NCI-H345 treated with DMSO at 0.1 percent for 48 hours (cell line): ENCODE measurements at regions not wholly inside any gene's neighbourhood (a gene's known extent, or its start where the extent isn't known, plus 50 kb on each side); places are given as distances from the start of the nearest gene placed in this dataset.

Experiments
- DNase-seq: peaks from one replicate; lab custom pipeline; 2025; ENCODE audit not compliant: unreplicated experiment; lab: John Stamatoyannopoulos, UW

DNA sequence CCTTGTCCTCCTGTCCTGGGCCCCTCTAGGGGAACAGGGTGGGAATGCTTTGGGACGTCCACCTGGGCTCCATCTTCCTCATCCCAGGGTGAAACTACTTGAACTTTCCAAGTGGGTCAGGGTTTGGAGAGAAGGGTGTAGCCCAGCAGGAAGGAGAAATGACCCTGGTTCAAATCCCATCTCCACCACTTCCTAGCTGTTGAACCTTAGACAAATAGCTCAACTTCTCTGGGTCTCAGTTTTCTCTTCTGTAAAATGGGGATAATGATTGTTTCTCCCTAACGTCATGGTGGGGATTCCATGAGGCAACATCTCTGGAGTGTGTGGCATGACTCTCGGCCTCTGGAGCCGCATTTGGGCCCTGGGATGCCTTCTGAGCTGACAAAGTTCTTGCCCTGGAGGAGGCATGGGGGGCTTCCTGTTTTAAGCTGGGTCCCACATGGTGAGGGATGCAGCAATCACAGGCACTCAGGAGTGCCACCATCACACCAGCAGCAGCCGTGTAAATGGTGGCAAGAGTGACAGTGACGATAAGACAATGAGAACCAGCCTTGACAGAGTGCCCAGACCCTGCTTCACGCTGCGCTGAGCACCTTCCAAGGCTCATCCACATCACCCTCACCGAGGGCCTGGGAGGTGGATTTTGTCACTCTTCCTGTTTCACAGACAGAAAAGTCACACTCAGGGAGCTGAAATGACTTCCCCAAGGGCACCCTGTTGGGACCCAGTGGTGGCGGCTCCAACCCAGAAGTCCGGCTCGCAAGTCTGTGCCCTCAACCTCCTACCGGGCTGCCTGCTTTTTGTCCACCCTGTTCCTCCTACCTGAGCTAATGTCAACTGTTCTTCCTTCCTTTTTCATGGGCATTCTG is 69.5 kb upstream of the IER5L start:
- no peak for DNase-seq

DNA sequence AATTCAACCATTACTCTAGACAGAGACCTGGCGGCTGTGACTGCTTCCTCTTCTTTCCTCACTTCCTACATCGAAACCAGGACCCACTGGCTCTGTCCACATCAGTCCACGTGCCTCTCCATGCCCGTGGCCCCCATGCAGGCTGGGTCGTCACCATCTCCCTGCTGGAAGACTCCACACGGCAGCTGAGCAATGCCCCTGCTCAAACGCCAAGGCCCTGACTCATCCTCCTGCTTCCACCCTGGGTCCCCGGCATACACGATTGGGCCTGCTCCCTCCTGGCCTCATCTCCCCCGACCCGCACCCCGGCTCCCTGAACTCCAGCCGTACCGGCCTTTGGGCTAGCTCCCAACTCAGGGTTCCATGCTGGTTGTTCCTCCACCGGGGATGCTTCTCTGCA is 67.2 kb upstream of the IER5L start:
- no peak for DNase-seq

GRCh38 chr9:129242971-129243561 is 65.0 kb upstream of the IER5L start:
- DNase-seq = no peak

- no peak for DNase-seq
Measured at GRCh38 chr9:129242191-129242941, 64.3 kb upstream of the IER5L start.

DNA sequence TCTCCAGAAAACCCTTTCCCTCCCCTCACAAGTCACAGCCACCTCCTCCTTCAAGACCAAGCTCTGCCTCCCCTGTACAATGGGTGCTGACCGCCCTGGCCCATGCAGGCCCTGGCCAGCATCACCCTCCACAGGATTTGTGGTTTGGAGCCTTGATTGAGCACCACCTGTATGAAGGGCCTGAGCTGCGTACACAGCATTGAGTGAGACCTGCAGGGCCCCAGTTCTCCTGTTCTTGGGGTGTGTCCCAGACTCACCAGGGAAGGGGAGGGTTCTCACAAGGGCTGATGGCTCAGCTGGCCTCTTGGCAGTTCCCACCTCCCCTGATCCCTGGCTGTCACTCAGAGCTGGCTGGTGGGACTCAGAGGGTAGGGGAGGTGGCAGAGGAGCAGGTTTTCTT is 63.7 kb upstream of the IER5L start:
- DNase-seq = no peak

GRCh38 chr9:129240581-129241211 is 62.6 kb upstream of the IER5L start:
- DNase-seq = no peak

GRCh38 chr9:129239946-129240490 is 62.0 kb upstream of the IER5L start:
- no peak for DNase-seq

- DNase-seq = no peak
Measured at GRCh38 chr9:129237803-129238202, 59.7 kb upstream of the IER5L start.

GRCh38 chr9:129237164-129237611 is 59.1 kb upstream of the IER5L start:
- no peak for DNase-seq

DNA sequence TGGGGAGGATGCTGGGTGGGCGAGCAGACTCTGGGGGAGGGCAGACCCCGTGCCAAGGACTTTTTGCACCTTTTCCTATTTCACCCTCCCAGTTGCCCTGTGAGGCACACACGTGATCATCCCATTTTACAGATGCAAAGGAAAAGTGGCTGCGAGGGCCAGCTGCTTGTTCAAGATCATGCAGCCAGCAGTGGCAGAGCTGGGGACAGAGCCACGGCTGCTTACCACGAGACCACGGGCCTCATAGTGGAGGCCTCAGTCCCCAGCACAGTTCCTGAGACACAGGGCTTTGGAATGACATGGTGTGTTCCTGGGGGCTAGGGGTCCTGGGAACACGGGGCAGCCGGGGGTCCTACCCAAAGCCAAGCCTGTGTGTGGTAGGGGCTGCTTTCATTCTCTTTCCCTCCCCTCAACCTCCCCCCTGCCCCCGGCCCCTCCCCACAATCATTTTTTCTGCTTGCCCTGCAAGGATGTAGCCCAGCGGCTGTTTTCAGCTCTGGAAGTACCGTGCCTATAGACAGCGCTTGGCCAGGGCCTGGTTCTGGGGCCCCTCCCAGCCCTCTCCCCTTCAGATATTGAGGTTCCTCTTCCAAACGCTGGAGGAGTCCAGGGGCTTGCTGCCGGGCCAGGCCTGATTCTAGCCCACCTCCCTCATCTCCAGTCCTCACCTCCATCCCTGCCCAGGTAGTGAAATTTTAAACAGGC is 58.5 kb upstream of the IER5L start:
- DNase-seq = no peak

- no peak for DNase-seq
Measured at GRCh38 chr9:129235931-129236331, 57.9 kb upstream of the IER5L start.

DNA sequence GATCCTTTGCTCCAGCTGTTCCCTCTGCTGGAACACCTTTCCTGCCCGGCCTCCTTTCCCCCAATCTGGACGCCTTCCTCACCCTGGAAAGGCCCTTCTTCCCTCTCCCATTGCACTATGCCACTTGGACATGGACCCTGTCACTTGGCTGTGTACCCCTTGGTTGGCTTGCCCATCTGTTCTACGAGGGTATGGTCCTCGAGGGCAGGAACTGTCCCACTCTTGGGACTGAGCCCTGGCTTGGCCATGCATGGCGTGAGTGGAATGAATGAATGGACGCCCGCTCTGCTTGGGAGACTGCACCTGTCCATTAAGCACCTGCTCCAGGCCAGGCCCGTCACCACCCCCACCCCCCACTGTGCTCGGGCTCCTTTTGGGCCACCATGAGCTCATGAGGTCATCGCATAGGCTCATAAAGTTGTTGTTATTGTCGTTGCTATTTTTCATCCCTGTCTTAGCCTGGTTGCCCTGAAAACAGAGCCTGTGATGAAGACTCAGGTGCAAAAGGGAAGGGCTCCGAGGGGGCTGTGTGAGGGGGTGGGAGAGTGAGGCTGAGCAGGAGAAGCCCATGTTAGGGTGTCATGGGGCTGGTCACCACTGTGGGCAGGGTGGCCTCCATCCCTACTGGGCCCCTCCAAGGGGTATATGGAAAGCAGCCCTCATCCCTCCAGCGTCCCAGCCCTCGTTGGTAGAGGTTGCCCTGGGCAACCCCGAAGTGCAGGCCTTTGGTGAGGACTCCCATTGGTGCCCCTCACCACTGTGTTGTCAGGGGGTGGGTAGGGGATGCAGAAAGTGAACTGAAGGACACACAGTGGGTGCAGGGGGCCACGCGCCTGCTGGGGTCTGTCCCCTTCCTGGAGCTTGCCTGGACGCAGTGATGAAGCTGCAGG is 57.2 kb upstream of the IER5L start:
- no peak for DNase-seq

DNA sequence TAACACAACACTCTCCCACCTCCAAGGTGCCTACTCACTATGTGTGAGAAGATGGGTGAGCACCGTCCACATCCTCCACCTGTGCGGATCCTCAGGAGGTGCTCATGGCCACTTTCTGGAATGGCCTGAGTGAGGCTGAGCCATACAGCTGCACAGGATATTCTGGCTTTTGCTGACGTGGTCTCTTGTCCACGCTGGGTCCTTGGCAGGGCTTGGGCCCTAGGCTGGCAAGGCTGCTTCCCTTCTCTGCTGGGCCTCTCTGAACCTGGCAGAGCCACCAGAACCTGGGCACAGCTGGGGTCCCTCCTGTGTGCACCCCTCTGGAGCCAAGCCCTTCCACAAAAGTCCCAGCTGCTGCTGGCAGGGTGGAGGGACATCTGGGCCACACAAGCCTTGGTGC is 56.4 kb upstream of the IER5L start:
- DNase-seq = no peak

GRCh38 chr9:129232839-129233591 is 55.0 kb upstream of the IER5L start:
- DNase-seq = no peak

- DNase-seq = no peak
Measured at GRCh38 chr9:129231759-129232158, 53.7 kb upstream of the IER5L start.

DNA sequence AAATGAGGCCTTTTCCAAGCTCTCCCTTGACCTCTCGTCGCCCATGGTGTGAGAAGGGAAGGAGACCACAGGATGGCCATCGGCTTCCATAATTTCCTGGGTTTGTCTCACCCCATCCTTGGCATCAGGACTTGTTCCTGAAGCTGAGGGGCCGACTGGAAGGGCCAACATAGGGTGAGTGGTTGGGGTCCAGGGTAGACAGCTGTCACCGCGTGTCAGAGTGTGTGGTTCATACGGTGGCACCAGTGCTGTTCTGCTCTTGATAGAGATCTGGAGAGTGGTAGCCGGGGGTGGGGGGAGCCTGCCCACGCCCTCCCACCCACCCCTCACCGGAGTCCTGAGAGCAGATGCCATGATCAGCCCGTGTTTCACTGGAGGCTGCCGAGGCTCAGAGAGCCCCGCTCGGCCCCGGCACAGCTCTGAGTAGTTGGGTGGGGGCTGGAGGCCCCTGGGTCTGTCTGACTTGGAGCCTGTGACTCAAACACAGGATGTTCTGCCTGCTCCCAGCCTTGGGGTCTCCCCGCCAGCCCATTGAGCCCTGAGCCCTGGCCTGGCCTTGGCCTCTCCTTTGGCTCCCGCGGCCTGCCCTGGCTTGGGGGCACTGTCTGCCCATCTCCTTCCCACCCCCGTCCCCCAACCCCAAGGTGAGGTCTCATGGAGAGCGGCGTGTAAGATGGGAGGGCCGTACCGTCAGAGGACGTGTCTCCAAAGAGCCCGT is 53.1 kb upstream of the IER5L start:
- DNase-seq = no peak

DNA sequence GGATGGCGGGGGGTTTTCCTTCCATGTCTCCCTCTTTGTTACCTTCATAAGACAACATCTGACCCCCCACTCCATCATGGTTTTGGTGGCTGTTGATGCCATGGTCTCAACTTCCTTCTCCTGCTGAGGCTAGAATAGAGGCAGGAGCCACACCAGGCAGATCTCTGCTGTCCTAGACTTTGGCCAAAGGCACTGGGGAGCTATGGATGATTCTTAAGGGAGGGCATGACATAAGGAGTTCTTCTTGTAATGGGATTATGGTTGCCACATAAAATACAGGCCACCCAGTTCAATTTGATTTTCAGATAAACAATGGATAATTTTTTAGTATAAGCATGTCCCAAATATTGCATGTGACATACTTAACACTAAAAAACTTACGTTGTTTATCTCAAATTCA is 52.2 kb upstream of the IER5L start:
- DNase-seq = no peak
